C1 segment of cervical spinal cord (tissue), 14 donors: ENCODE measurements at regions not wholly inside any gene's neighbourhood (a gene's known extent, or its start where the extent isn't known, plus 50 kb on each side); places are given as distances from the start of the nearest gene placed in this dataset.
"Not testable (repeated sequence)": the region's sequence is repeated elsewhere in the genome, so short reads cannot be mapped to it uniquely, and the experiment has no call there.

Source experiments
- DNase-seq, 14 donors: peaks; one replicate each; lab custom pipeline; 2025; lab: John Stamatoyannopoulos, UW

DNA sequence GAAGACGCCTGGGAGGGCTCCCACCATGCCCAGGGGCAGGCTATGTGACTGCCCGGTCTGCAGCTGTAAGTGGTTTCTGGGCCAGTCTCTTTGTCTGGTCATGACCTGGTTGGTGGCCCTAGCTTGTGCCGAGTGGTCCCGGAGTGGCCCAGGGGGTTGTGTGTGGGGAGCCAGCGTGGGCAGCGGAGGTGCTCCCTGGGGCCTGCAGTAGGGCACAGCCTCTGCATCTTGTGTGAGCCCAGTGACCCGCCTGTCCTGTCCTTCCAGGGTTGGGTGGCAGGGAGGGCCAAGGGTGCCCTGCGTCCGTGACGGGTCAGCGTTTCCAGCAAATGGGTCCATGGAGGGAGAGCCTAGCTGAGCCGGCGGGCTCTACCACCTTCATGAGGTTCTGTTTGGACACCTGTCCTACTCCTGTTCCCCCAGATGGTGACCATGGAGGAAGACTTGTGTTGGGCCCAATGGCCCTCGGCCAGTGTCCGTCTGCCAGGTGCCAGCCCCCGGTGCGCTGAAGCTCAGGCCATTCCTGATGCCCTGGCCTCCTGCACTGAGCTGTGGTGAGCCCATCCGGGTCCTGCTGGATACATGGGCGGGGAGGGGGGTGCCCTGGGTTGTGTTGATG is 215.4 kb downstream of the SNRPN start:
- no peak for DNase-seq

- DNase-seq, result no peak
Observed at GRCh38 chr15:25170781-25171110, 216.0 kb downstream of the SNRPN start.

DNA sequence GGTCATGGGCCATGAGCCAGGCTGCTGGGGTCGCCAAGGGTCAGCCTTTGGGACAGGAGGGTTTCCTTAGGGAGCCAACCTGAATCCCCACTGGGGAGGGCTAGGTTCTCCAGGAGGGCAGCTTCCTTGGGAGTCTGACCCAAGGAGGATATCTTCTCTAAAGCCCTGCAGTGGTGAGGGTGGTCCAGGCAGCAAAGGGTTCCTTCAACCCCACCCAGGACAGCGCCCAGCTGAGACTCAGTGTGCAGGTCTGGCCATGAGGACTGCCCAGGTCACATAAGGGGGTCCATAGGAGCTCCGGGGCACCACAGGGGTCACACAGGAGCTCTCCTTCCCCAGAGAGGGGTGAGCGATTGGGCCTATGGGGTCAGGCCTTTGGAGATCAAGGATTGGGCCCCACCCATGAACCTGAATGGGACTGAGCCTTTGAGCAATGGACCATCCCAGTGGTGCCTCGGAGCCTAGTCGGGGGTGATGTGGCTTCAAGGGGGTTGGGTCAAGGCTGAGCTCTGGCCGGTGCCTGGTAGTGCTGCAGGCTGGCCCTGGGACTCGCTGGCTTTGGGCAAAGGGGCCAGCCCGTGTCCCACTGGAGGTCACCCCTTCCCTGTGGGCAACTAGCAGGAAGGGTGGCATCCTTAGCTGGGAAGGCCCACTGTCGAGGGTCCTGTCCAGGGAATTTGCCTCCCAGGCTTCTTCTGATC is 216.5 kb downstream of the SNRPN start:
- no peak for DNase-seq

GRCh38 chr15:25171856-25172687 is 217.3 kb downstream of the SNRPN start:
- DNase-seq, result no peak

- no peak for DNase-seq
Observed at GRCh38 chr15:25172691-25173090, 217.9 kb downstream of the SNRPN start.

DNA sequence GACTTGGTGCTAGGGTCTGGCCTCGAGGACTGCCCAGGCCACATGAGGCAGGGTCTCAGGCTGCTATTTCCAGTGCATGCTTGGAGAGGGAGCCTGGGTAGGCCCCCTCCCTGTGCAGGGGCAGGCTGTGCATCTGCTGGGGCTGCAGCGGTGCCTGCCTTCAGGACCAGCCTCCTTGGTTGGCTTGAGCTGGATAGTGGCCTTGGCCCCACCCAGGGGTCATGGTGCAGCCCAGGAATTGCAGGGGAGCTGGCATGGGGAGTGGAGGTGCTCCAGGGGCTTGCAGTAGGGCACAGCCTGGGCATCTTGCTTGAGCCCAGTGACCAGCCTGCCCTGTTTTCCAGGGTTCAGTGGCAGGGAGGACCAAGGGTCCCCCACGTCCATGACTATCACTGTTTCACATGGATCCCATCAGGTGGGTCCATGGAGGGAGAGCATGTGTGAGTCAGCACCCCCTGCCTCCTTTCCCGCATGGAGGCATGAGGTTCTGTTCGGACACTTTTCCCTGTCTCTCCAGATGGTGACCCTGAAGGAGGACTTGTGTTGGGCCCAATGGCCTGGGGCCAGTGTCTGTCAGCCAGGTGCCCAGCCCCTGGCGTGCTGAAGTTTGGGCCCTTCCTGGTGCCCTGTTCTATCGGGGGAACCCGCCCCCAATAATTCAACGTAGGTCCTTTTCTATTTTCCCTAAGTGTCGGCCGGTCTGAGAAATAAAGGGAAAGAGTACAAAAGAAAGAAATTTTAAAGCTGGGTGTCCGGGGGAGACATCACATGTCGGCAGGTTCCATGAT is 218.6 kb downstream of the SNRPN start:
- no peak for DNase-seq

DNA sequence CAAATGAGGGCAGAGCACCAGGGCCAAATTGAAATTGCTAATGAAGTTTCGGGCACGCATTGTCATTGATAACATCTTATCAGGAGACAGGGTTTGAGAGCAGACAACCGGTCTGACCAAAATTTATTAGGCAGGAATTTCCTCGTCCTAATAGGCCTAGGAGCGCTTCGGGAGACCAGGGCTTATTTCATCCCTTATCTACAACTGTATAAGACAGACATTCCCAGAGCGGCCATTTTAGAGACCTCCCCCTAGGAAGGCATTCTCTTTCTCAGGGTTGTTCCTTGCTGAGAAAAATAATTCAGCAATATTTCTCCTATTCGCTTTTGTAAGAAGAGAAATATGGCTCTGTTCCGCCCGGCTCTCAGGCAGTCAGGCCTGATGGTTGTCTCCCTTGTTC is 219.4 kb downstream of the SNRPN start:
- DNase-seq, result not testable (repeated sequence)

DNA sequence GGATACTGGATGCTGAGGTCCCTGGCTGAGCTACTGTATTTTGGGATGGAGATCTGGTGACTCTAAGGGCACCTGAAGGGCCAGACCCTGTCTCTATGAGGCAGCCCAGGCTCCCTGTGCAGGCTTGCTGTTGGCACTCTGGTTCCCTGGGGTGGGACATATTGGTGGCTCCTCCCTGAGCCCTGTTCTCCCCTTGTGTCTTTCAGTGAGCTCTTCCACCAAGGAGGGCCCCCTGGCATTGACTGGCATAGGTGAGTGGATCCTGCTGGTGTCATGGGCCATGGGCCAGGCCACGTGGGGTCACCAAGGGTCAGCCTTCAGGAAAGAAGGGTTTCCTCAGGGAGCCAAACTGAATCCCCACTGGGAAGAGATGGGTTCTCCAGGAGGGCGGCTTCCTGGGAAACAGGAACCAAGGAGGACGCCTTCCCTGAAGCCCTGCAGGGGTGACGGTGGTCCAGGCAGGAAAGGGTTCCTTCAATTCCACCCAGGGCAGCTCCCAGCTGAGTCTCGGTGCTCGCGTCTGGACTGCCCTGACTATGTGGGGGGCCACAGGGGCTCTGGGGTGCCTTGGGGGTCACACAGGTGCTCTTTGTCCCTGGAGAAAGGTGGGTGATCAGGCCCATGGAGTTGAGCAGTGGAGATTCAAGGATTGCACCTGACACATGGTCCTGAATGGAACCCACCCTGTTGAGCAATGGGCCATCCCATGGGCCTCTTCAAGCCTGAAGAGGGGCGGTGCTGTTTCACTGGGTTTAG is 220.4 kb downstream of the SNRPN start:
- no peak for DNase-seq

- DNase-seq, result no peak
Observed at GRCh38 chr15:25175789-25176615, 221.2 kb downstream of the SNRPN start.

DNA sequence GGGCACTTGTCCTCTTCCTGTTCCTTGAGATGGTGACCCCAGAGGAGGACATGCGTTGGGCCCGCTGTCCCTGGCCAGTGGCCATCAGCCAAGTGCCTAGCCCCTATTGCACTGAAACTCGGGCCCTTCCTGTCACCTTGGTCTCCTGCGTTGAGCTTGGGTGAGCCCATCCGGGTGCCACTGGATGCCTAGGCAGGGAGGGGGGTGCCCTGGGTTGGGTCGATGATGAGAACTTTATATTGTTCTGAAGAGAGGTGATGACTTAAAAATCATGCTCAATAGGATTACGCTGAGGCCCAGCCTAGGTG is 221.8 kb downstream of the SNRPN start:
- no peak for DNase-seq

DNA sequence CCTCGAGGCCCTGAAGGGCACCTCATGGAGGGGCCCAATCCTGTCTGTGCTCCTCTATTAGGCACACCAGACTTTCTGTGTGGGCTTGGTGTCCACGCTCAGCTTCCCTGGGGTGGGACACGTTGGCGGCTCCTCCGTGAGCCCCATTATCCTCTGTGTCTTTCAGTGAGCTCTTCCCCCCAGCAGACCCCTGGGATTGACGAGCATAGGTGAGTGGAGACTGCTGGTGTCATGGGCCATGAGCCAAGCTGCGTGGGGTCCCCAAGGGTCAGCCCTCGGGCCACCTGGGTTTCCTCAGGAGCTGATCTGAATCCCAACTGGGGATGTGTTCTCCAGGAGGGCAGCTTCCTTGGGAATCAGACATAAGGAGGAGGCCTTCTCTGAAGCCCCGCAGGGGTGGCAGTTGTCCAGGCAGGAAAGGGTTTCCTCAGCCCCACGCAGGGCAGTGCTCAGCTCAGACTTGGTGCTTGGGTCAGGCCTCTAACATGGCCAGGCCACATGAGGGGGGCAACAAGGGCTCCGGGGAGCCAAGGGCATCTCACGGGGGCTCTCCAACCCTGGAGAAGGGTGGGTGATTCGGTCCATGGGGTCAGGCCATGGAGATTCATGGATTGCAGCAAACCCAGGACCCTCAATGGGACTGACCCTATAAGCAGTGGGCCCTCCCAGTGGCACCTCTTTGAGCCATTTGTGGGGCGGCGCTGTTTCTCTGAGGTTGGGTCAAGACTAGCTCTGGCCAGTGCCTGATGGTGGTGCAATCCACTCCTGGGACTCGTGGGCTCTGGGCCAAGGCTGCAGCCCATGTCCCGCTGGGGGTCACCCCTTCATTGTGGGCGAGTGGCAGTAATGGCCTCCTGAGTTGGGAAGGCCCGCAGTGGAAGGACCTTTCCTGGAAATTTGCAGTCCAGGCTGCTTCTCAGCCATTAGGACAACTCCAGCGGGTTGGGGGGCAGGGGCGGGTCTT is 222.5 kb downstream of the SNRPN start:
- DNase-seq, result no peak

GRCh38 chr15:25177955-25178801 is 223.4 kb downstream of the SNRPN start:
- DNase-seq, result no peak

- DNase-seq, result no peak
Observed at GRCh38 chr15:25178835-25179672, 224.3 kb downstream of the SNRPN start.

DNA sequence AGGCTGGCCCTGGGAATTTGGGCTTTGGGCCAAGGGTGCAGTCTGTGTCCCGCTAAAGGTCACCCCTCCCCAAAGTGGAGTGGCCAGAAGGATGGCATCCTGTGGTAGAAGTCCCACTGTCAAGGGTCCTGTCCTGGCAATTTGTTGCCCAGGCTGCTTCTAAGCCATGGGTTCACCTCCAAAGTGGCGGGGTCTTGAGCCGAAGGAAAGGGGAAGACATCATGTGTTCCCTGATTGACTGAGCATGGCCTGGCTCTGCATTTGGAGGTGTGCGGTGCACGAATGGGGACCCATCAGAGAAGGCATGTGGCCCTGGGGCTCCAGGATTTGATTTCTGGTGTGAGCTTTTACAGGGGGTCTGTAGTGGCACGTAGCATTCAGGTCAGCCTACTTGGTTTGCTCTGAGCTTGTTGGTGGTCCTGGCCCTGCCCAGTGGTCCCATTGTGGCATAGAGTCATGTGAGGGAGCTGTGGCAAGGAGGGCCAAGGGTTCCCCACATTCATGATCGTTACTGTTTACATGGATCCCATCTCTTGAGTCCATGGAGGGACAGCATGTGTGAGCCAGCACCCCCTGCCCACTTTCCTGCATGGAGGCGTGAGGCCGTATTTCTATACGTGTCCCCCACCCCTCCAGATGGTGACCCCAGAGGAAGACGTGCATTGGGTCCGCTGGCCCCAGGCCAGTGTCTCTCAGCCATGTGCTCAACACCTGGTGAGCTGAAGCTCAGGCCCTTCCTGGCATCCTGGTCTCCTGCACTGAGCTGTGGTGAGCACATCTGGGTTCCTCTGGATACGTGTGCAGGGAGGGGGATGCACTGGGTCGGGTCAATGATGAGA is 225.1 kb downstream of the SNRPN start:
- DNase-seq, result no peak

DNA sequence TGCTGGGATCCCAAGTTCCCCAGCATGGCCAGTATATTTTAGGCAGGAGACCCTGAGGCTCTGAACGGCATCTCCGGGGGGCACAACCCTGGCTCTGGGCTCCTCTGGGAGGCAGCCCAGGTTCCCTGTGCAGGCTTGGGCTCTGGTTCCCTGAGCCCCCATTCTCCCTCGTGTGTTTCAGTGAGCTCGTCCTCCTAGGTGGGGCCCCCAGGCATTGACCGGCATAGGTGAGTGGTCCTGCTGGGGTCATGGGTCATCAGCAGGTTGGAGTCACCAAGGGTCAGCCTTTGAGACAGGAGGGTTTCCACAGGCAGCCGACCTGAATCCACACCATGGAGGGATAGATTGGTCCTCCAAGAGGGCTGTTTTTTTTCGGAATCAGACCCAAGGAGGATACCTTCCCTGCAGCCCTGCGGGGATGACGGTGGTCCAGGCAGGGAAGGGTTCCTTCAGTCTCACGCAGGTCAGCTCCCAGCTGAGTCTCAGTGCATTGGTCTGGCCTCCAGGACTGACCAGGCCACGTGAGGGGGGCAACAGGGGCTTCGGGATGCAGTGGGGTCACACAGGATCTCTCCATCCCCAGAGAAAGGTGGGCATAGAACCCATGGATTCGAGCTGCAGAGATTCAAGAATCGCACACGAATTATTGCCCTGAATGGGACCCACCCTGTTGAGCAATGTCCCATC is 226.0 kb downstream of the SNRPN start:
- DNase-seq, result no peak
